ENCODE measurements at regions not wholly inside any gene's neighbourhood (a gene's known extent, or its start where the extent isn't known, plus 50 kb on each side); places are given as distances from the start of the nearest gene placed in this dataset.
A peak's percentile ranks its signal among the peaks of the same experiment; 100 is the strongest.

GRCh38 chr6:76465410-76465809, 392.9 kb upstream of the IMPG1 start:
- no peak for TF ChIP-seq CTCF (IDR thresholded peaks at IDR 0.05; ENCODE audit: insufficient read depth, low read length)
- TF ChIP-seq POLR2AphosphoS5 (IDR thresholded peaks at IDR 0.05; ENCODE audit: low read depth), result no peak
- TF ChIP-seq SPI1 (IDR thresholded peaks at IDR 0.05; ENCODE audit: borderline replicate concordance, low read depth), result peak; percentile 96
- no peak for TF ChIP-seq REST (IDR thresholded peaks at IDR 0.05; ENCODE audit: insufficient replicate concordance, low read depth)
- no peak for TF ChIP-seq GABPA (IDR thresholded peaks at IDR 0.05; ENCODE audit: low read depth)

Data from HL-60 (cell line).